Kidney (tissue), 13 donors: ENCODE measurements at regions not wholly inside any gene's neighbourhood (a gene's known extent, or its start where the extent isn't known, plus 50 kb on each side); places are given as distances from the start of the nearest gene placed in this dataset.

Source experiments
- DNase-seq, 5 donors: peaks; one replicate each; pipeline ENCODE4 v3.0.0-alpha.2; 2013 to 2020
- FAIRE-seq: peaks from 2 replicates; lab custom pipeline; 2012; peaks lifted over from hg19 to GRCh38; lab: Jason Lieb, UNC
- H3K27ac ChIP-seq, 2 donors: one replicate each; pipeline ENCODE4 v1.7.0; 2013; ENCODE audit warnings: low read depth in 2 of 2, low read length in 2 of 2, inconsistent platforms in 1 of 2
- H3K27me3 ChIP-seq: one replicate; pipeline ENCODE4 v1.7.1; 2013; ENCODE audit warnings: low read length, inconsistent platforms; ENCODE audit not compliant: control insufficient read depth, insufficient read depth
- H3K36me3 ChIP-seq, 3 donors: one replicate each; pipeline versions ENCODE4 v1.7.0 to v1.7.1; 2013; ENCODE audit warnings: low read length in 3 of 3, control low read depth in 1 of 3, inconsistent platforms in 1 of 3; ENCODE audit not compliant: insufficient read depth in 3 of 3, control insufficient read depth in 2 of 3
- H3K4me1 ChIP-seq, 3 donors: one replicate each; pipeline versions ENCODE4 v1.7.0 to v1.7.1; 2013; ENCODE audit warnings: low read length in 3 of 3, inconsistent platforms in 1 of 3, low read depth in 1 of 3; ENCODE audit not compliant: control insufficient read depth in 2 of 3, insufficient read depth in 2 of 3
- H3K4me3 ChIP-seq, 3 donors: one replicate each; pipeline versions ENCODE4 v1.7.0 to v1.8.1; 2013; ENCODE audit warnings: low read length in 3 of 3, control low read depth in 1 of 3, inconsistent platforms in 1 of 3
- H3K9ac ChIP-seq, 3 donors: one replicate each; pipeline versions ENCODE4 v1.7.0 to v1.7.1; 2013; ENCODE audit warnings: low read length in 3 of 3, control low read depth in 1 of 3, inconsistent platforms in 1 of 3
- H3K9me3 ChIP-seq, 3 donors: one replicate each; pipeline versions ENCODE4 v1.7.0 to v1.7.1; 2013; ENCODE audit warnings: low read length in 3 of 3, control low read depth in 1 of 3, inconsistent platforms in 1 of 3; ENCODE audit not compliant: control insufficient read depth in 2 of 3, insufficient read depth in 1 of 3
- intact Hi-C: fragments of 100-400 bp; cut with DNase I; formaldehyde crosslinking; loops from one replicate; pipeline ENCODE4 v1.11.1; 2022
- TF ChIP-seq, protein P1 (sequence below): IDR thresholded peaks from 3 replicates; pipeline ENCODE4 v1.5.1; 2012; ENCODE audit warnings: mild to moderate bottlenecking, moderate library complexity, borderline replicate concordance; ENCODE audit not compliant: insufficient read depth; ENCODE audit errors: extremely low read depth
- donor health status: control.
- donor health status: control.
- donor health status: control.
- donor health status: control.
- donor health status: control.
- donor health status: DM: yes; HTN: yes; CAD: no.
- donor health status: Normal renal cell carcinoma (clear cell type).

DNA sequence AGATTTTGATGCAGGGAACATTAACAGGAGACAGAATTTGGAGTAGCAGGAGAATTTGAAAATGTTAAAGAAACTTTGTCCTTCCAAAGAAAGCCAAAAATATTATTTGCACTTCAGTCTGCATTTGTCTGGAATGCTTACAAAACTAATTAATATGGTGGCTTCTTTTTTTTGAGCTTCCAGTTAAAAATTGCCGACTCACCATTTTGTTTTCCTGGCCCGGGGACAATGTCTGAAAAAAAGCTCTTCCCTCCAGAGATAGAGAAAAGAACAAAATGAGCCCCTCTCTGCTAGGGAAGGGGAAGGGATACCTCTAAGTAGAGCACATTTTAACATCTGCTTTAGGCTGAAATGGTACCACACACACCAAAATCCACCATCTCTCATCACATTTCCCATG is 360.8 kb downstream of the SOX9 start:
- FAIRE-seq (no peak), DNase-seq (no peak)
- H3K27me3 ChIP-seq: no peaks in the 10 kb centered on the region

DNA sequence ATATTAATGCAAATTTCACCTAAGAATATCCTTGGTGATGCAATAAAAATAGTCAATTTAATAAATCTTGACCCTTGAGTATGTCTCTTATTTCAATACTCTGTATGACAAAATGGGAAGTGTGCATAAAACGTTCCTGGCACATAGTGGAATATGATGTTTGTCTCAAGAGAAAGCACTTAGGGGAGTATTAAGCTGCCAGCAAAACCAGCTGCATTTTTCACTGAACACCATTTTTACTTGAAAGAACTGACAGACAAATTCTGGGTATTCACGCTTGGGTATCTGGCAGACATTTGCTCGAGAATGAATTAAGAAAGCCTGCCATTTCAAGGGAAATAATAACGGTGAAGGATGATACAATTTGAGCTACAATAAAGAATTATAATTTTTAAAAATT is 364.8 kb downstream of the SOX9 start:
- no peak for DNase-seq
- intact Hi-C loops: no loop called here
- no peak for FAIRE-seq
- Histone ChIP-seq H3K36me3 (no peaks in the 10 kb centered on the region), H3K9me3 (peaks cover 0 to 3% (median 0%) of the 10 kb centered on the region in 3 donors), H3K9ac (no peak overlapping the region), H3K27me3 (no peaks in the 10 kb centered on the region), H3K4me1 (no peaks in the 10 kb centered on the region), H3K27ac (no peak overlapping the region), H3K4me3 (no peak overlapping the region)
- TF ChIP-seq, protein P1, sequence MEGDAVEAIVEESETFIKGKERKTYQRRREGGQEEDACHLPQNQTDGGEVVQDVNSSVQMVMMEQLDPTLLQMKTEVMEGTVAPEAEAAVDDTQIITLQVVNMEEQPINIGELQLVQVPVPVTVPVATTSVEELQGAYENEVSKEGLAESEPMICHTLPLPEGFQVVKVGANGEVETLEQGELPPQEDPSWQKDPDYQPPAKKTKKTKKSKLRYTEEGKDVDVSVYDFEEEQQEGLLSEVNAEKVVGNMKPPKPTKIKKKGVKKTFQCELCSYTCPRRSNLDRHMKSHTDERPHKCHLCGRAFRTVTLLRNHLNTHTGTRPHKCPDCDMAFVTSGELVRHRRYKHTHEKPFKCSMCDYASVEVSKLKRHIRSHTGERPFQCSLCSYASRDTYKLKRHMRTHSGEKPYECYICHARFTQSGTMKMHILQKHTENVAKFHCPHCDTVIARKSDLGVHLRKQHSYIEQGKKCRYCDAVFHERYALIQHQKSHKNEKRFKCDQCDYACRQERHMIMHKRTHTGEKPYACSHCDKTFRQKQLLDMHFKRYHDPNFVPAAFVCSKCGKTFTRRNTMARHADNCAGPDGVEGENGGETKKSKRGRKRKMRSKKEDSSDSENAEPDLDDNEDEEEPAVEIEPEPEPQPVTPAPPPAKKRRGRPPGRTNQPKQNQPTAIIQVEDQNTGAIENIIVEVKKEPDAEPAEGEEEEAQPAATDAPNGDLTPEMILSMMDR: no peak

More for the DNA sequence above, 360.8 kb downstream of the SOX9 start:
- H3K4me1 ChIP-seq: peaks cover 0 to 5% (median 0%) of the 10 kb centered on the region in 3 donors
- no peak overlapping the region for H3K27ac ChIP-seq
- H3K4me3 ChIP-seq: no peak overlapping the region
- H3K9ac ChIP-seq: no peak overlapping the region
- H3K36me3 ChIP-seq: no peaks in the 10 kb centered on the region
- intact Hi-C loops: no loop called here
- TF ChIP-seq, protein P1: no peak
- H3K9me3 ChIP-seq: no peaks in the 10 kb centered on the region

DNA sequence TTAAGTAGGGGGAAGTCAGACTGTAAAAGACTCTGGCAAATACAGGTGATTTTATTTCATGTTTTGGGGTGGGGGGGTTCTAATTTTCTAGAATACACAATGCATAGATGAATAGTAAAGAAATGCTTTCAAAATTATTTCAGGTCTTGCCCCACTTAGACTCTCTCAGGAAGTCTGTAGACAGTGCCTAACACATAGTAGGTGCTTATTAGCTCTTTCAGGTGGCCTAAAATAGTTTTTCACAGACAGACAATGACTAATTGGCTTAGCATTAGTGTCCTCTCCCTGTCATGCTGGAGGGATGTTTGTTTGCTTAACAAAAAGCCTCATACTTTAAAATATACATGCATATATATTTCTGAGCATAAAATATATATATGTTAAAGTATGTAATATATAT is 366.0 kb downstream of the SOX9 start:
- no peak overlapping the region for H3K27ac ChIP-seq
- no peaks in the 10 kb centered on the region for H3K27me3 ChIP-seq
- H3K4me3 ChIP-seq: no peak overlapping the region
- DNase-seq (no peak), FAIRE-seq (no peak)
- TF ChIP-seq, protein P1: no peak
- intact Hi-C loops: no loop called here
- H3K9me3 ChIP-seq: peaks cover 0 to 9% (median 0%) of the 10 kb centered on the region in 3 donors
- no peaks in the 10 kb centered on the region for H3K4me1 ChIP-seq
- no peaks in the 10 kb centered on the region for H3K36me3 ChIP-seq
- H3K9ac ChIP-seq: no peak overlapping the region

DNA sequence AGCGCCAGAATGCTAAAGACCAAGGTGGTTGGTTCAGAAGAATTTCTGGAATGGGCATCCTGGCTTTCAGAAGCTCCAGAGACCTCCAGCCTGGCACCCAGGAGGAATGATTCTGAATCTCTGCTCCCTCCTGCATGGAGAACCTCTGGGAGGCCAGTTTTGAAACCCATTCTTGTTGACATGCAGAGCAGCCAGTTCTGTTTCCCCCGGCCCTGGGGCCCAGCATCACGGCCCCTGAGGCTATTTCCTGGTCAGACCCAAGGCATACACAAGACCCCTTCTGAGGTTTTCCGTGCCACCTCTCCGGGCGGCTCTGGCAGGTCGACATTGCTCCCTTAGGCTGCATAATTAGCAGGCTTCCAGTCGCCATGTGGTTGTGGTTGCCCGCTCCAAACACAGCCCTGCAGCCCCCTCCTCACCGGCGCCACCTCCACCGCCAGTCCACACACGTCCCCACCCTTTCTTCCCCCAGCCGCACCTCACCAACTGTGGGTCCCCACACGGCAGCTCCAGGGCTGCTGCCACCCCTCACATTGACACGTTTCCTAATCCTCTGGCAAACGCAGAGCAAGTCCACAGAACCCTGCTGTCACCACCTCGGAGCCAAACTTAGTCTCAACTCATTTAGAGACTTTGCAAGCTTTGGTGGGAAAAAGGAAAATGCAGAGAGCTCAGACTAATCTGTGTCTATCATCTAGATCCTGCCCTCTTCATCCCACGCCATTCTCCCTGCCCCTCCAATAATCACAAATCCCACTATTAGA is 367.1 kb downstream of the SOX9 start:
- Histone ChIP-seq H3K27me3 (no peaks in the 10 kb centered on the region), H3K9ac (no peak overlapping the region), H3K27ac (no peak overlapping the region), H3K36me3 (no peaks in the 10 kb centered on the region), H3K4me1 (no peaks in the 10 kb centered on the region), H3K4me3 (no peak overlapping the region), H3K9me3 (peaks cover 0 to 9% (median 0%) of the 10 kb centered on the region in 3 donors)
- TF ChIP-seq, protein P1: no peak
- no peak for DNase-seq
- FAIRE-seq: no peak
- intact Hi-C loops: no loop called here
